Heart left ventricle (tissue), 13 donors: ENCODE measurements at regions not wholly inside any gene's neighbourhood (a gene's known extent, or its start where the extent isn't known, plus 50 kb on each side); places are given as distances from the start of the nearest gene placed in this dataset.

ENCODE experiments used
- POLR2A ChIP-seq, 2 donors: fragments of 450-650 bp; IDR thresholded peaks; one replicate each; pipeline ENCODE4 v1.6.1; 2017; ENCODE audit warnings: antibody characterized with exemption in 2 of 2, mild to moderate bottlenecking in 2 of 2, moderate library complexity in 2 of 2
- TF ChIP-seq, protein P1 (sequence below), 12 donors: fragments of 200-600 bp; sonication (generic) in 4 of 12; IDR thresholded peaks; one replicate each; pipeline versions ENCODE4 v1.5.0 to v1.8.0; 2018 to 2022; ENCODE audit warnings: antibody characterized with exemption in 12 of 12, mild to moderate bottlenecking in 5 of 12
- donor health status: ischemic (EF 13 %, LVEDD 7.1; RV severe dilation, severe dysfunction).
- donor health status: DM: no; HTN: yes; CAD: no.
- donor health status: DM: no; HTN: no; CAD: no.
- donor health status: ischemic (EF 25% LVEDD 6.9; RV normal size, moderate dysfunction).
- donor health status: ischemic (EF 25% LVEDD 5.7; RV mildly dilated, moderate dysfunction).
- donor health status: ischemic (EF 35%, LVEDD 5.7; RV mildly dilated, moderate dysfunction).
- donor health status: nonischemic (EF 11% LVEDD 7.7; RV severe dilation, severe dysfunction).
- donor health status: DM: yes; HTN: yes; CAD: no.
- donor health status: PGD.
- donor health status: ischemic (EF 29% LVEDD 5.4; RV normal size, mild dysfunction).
- donor health status: nonischemic (EF 23%, LVEDD 6.1; RV moderate dilation, normal function).

DNA sequence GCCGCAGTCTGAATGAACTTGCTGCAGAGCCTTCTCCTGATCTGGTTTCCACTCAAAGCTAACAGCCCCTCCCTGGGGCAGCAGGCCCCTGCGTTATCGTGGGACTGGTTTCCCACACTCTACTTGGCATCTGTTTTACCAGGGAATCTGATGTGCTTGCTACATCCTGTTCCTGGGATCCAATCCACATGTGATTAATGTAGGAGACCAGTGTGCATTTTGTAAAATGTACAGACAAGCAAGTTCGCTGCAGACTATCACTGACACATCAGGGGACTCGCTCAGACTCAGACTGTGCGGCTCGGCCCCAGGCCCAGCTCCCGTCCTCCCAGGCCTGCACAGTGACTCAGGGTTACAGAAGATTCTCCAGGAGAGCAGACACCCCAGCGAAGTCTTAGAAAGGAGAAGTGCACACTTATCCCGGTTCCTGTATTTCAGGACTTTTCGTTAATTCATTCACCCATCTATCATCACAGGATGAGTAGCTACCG lies 340.1 kb downstream of the MATN1 start:
- TF ChIP-seq, protein P1, sequence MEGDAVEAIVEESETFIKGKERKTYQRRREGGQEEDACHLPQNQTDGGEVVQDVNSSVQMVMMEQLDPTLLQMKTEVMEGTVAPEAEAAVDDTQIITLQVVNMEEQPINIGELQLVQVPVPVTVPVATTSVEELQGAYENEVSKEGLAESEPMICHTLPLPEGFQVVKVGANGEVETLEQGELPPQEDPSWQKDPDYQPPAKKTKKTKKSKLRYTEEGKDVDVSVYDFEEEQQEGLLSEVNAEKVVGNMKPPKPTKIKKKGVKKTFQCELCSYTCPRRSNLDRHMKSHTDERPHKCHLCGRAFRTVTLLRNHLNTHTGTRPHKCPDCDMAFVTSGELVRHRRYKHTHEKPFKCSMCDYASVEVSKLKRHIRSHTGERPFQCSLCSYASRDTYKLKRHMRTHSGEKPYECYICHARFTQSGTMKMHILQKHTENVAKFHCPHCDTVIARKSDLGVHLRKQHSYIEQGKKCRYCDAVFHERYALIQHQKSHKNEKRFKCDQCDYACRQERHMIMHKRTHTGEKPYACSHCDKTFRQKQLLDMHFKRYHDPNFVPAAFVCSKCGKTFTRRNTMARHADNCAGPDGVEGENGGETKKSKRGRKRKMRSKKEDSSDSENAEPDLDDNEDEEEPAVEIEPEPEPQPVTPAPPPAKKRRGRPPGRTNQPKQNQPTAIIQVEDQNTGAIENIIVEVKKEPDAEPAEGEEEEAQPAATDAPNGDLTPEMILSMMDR (IDR thresholded peaks at IDR 0.05): no peak
- no peak for TF ChIP-seq POLR2A (IDR thresholded peaks at IDR 0.05)
